GM21390 (cell line): ENCODE measurements at regions not wholly inside any gene's neighbourhood (a gene's known extent, or its start where the extent isn't known, plus 50 kb on each side); places are given as distances from the start of the nearest gene placed in this dataset.
"Not testable (repeated sequence)": the region's sequence is repeated elsewhere in the genome, so short reads cannot be mapped to it uniquely, and the experiment has no call there.

Experiments
- ATAC-seq: cut with Tn5 transposase; IDR thresholded peaks from one replicate; pipeline ENCODE4 v1.9.1; 2021; ENCODE audit not compliant: unreplicated experiment

DNA sequence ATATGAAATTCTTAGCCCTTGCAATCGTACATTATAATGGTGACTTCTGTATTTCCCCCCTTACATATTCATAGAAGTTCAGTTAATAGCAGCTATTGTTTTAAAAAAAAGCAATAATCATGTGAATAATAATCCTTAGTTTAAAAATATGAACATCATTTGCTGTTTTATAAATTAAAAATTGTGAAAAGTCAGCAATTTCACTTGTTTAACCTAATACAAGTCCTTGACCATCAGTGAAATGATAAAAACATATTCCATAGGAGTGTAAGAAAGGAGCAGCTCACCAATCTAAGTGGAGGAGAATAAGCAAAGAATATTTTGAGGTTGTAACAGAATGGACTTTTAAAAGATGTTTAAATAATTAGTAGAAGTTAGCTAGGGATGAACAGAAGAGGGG, 650.2 kb downstream of the SUCLG1 start:
- ATAC-seq: no peak

DNA sequence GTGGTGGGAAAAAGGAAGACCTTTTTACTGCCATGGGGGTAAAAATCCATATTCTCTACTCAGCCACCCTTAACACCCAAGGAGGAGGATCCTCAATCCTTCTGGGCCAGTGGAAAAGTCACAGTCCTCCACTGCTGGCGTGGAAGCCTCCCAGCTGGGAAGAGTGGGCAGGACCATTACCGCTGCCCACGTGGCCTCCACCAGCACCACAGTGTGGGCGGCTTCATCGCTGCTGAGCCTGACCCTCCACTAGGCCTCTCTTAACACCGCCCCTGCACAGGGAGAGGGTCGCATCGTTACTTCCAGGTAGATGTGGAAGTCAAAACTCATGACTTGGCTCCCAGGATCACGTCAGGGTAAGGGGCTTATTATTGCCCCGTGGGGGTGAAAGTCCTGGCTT, 656.5 kb downstream of the SUCLG1 start:
- no peak for ATAC-seq

DNA sequence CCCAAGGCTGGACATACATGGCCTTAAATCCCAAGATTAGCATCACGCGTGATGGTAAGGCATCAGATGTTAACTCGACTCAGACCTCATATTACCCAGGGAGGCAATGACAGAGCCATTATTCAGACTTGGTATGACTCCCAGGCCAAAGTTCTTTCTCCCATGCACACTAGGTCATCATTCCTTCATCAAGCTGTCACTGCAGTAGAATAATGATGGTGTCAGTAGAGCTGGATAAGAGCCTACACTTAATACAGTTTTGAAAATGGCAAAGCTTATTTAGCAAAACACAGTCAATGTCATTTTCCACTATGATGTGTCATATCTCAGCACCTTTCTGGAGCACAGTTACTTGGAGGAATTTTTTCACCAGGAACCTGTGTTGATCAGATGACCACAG, 663.3 kb downstream of the SUCLG1 start:
- ATAC-seq: no peak

DNA sequence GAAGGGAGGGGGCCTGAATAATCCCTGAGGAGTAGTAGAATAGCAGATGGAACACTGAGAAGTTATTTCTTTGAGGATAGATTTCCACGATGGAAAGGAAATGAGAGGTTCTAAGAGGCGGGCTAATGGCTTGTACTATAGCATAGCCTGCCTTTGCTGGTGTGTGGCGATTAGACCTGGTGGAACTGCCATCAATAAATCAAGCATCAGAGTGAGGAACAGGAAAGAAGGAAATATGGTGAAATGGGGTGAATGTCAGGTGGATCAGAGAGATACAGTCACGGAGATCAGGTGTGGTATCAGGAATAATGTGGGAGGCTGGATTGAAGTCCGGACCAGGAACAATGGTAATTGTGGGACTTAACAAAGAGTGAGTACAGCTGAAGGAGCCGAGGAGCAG, 668.6 kb downstream of the SUCLG1 start:
- not testable (repeated sequence) for ATAC-seq

DNA sequence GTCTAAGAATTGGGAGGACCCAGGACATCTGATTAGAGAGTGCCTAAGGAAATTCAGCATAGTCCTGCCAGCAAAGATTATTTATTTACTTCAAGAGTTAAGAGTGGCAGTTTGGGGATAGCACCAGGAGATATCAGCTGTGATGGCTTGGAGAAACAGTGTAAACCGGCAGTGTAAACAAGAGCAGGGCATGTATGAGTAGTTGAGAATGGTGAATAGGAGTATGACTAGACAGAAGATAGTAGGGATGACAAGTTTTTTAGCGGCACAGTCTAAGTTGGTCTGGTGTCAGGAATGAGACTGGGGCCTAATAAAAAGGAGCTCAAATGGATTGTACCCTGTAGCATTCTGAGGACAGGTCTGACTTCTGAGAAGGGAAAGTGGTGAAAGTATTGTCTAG, 669.4 kb downstream of the SUCLG1 start:
- ATAC-seq: not testable (repeated sequence)

DNA sequence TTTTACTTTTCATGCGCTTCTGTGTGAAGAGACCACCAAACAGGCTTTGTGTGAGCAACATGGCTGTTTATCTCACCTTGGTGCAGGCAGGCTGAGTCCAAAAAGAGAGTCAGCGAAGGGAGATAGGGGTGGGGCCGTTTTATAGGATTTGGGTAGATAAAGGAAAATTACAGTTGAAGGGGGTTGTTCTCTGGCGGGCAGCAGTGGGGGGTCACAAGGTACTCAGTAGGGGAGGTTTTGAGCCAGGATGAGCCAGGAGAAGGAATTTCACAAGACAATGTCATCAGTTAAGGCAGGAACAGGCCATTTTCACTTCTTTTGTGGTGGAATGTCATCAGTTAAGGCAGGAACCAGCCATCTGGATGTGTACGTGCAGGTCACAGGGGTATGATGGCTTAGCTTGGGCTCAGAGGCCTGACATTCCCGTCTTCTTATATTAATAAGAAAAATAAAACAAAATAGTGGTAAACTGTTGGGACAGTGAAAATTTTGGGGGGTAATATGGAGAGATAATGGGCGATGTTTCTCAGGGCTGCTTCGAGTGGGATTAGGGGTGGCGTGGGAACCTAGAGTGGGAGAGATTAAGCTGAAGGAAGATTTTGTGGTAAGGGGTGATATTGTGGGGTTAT, 670.0 kb downstream of the SUCLG1 start:
- ATAC-seq: not testable (repeated sequence)

DNA sequence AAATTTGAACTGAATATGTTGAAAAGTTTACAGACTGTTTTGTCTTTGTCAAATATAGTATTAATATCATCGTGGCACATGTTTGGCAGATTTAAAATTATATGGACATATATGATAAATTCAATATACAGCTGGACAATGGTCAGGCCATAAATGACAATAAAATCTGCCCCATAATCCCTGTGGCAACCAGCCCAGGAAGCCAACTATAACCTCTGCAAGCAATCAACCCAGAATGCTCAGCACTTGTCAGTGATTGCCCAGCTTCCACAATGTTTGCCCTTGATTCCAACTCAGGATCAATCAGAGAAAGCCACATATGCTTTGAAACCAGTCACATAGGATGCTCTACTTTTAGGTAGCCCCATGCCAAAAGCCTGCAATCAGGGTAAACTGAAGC, 671.9 kb downstream of the SUCLG1 start:
- no peak for ATAC-seq

DNA sequence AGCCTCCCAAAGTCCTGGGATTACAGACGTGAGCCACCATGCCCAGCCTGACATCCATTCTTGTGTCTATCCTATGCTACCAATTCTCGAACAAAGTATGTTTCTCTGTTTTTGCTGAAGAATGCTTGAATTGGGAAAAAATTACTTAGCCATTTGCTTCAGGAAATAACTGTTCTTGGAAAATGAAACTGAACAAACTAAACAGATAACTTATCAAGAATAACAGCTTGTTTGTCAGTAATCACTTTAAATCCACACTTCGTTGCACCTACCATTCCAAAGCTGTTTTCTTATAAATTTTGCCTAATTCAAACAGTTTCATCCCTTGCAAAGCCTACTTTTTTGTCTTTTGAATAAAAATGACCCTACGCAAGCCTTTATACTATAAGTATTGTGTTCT, 672.9 kb downstream of the SUCLG1 start:
- ATAC-seq: no peak

DNA sequence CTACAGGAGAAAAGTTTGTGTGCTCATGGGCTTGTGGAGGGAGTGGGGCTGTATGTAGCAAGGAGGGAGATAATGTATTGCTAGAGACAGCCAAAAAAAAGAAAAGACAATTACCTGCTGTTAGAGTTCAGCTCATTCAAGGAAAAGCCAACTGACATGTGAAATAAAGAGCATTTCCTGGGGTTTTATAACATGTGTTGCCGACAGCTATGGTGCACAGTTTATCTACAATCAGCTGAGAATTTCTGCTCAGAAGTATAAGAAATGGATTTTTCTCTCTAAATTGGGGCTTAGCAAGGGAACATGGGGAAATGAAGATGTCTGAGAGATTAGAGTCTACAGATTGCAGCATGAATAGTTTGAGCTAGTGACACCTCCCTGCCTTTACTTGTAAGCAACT, 674.1 kb downstream of the SUCLG1 start:
- no peak for ATAC-seq

DNA sequence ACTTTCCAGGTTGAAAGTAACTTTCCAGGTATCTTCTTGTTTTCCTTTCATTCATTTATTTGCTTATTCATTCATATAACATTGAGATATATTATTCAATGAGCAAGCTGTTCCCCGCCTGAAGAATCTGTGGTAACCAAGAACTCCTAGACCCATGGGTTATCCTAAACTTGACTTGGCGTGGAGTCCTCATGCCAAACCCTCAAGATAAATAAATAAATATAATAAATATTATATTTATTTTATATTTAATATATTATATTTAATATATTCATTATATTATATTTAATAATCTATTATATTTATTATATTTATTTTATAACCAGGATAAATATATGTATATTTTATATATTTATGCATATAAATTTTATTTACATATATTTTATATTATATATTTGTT, 674.8 kb downstream of the SUCLG1 start:
- ATAC-seq: no peak

DNA sequence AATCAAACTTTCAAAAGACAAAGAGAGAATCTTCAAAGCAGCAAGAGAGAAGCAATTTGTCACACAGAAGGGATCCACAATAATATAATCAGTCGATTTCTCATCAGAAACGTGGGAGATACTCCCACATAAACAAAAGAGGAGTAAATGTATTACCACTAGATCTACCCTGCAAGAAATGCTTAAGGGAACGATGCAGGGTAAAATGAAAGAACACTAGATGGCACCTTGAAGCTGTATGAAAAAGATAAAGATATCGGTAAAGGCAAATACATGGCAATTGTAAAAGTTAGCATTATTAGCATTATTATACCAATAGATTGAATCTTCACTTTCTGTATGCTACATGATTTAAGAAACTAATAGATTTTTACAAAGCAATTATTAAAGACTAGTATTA, 677.0 kb downstream of the SUCLG1 start:
- no peak for ATAC-seq

DNA sequence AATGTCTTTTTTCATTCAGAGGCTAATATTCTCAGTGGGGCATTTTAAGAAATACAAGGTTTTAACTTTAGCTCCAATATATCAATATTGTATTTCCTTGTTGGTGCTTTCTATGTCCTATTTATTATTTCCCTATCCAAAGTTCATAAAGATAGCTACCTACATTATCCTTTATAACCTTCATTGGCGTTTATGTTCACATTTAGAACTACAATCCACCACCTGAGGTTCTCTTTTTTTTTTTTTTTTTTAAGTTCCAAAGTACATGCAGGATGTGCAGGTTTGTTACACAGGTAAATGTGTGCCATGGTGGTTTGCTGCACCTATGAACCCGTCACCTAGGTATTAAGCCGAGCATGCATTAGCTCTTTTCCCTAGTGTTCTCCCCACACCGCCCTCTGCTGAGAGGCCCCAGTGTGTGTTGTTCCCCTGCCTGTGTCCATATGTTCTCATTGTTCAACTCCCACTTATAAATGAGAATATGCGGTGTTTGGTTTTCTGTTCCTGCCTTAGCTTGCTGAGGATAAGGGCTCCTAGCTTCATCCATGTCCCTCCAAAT, 694.6 kb downstream of the SUCLG1 start:
- no peak for ATAC-seq

DNA sequence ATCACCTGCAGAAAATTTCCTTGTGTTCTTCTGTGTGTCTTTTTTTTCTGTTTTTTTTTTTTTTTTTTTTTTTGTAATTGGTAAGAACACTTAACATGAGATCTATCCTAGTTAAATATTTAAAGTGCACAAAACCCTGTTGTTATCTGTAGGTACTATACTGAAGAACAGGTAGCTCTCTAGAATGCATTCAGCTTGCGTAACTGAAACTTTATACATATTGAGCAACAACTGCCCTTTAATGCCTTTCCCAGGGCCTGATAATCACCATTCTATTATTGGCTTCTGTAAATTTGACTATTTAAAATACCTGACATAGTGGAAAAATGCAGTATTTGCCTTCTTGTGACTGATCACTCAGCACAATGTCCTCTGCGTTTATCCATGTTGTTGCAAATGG, 701.8 kb downstream of the SUCLG1 start:
- ATAC-seq: no peak

DNA sequence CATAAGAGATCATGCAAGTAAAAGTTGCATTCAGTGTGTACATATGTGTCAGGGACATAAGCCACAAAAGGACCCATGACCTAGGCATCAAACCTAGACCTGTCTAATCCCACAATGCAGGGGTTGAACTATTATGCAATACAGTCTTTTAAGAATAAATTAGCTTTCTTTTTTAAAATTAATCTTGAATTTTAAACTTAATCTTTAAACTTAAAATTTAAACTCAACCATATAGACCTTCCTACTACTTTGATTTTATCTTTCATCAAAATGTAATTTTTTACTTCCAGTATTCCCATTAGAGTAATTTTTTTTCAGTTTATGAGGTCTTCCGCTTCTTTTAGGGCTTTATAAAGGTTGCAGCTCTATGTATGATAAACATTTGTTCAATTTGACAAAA, 702.9 kb downstream of the SUCLG1 start:
- ATAC-seq: no peak

DNA sequence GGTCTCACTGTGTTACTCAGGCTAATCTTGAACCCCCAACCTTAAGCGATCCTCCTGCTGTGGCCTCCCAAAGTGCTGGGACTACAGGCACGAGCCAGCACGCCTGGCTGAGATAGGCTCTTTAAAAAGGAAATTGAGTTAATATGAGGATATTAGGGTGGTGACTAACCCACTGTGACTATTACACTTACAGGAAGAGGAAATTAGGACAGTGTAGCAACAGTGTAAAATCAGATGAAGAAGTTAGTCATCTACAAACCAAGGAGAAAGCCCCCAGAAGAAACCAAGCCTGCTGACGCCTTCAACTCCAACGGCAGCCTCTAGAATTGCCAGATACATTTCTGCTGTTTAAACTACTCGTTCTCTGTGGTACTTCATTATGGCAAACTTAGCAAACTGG, 711.9 kb downstream of the SUCLG1 start:
- no peak for ATAC-seq

DNA sequence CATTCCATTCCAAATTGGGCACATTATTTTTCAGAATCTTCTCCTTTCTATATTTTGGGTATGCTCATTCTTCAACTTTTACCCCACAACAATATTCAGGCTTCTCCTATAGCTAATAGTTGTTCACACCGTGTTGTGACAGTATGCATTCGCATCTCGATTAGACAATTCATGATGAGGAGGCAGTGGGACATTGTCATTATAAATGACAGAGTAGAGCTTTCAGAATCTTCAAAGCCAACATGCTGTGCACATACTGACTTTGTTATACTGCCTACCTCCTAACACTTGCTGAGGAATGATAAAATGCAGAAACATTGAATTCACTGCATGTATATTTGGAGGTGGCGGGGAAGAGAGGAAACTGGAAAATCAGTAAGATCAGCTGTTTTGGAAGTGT, 714.2 kb downstream of the SUCLG1 start:
- no peak for ATAC-seq

DNA sequence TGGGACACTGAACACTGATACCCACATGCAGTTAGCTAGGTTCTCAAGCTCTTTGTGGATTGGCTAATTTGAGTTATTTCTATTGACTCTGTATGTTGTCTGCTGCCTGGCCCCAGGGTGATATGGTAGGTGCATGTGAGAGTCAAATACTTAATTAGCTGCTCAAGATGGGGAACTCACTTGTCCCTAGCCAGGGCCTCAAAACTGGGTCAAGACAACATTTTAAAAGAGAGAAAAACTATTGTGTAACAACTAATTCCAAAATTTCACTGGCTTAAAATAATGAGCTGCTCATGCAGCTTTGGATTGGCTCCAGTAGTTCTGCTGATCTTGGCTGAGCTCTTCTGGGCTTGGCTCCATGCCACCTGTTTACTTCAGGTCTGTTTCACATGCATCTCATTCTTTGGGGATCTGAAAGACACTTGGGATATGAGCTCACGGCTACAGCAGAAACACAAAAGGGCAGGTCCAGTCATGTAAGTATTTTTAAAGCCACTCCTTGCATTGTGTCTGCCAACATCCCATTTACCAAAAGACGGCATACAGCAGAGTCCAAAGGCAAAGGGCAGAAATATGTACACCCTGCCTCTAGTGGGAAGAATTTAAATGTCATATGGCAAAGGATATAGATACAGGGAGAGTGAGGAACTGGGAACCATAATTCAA, 716.8 kb downstream of the SUCLG1 start:
- no peak for ATAC-seq

DNA sequence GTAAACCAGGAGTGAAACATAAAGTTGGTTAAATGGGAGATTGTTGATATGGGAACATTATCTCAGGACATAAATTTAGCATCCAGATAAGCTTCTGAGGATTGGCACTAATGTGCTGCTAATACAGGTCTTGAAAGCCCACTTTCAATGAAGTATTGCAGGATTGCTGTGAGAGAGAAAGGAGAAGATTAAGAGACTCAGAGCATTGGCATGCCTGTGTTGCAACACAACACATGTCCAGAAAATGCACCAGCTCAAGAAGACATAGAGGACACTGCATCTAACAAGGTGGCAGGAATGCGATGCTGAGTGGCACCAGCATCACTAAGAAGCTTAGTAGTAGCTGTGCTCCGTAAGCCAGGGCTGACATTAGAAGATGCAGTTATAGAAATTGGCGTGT, 728.9 kb downstream of the SUCLG1 start:
- no peak for ATAC-seq

DNA sequence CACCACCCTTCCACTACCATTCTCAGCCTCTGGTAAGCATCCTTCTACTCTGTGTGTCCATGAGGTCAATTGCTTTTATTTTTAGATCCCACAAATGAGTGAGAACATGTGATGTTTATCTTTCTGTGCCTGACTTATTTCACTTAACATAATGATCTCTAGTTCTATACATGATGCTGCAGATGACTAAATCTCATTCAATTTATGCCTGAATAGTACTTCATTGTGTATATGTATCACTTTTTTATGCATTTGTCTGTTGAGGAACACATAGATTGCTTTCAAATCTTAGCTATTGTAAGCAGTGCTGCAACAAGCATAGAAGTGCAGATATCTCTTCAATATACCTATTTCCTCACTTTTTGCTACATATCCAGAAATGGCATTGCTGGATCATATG, 733.3 kb downstream of the SUCLG1 start:
- no peak for ATAC-seq

DNA sequence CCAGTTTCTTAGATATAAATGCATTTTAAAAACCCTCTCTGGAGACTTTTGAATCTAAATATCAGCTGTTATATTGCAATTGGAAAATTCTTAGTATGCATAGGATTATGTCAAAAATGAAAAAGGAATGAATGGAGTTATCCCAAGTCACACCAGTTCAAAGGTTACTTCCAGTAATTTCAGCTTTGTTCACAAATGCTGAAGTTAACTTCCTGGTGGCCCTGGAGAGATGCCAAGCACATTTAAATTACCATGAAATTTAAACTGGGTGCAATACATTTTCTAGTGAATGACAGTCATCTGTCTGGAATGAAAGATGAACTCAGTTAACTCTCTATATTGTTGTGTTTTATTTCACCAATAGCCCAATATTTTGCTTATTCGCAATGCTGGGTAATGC, 753.9 kb downstream of the SUCLG1 start:
- ATAC-seq: no peak

DNA sequence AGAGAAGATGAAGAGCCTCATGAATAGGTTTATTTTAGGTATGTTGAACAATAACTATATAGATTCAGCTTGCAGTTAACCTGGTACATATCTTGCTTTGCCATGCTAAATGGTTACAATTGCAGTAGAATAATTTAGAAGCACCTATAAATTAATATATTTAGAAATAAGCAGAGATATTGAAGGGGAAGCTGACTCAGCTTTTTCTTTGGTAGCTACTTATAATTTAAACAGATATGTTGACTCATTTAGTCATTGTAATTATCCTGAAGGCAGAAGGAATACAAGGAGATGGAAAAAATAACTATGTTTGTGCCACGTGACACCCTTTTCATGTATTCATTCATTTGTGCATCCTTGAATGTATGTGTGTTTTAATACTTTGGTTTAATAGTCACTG, 755.5 kb downstream of the SUCLG1 start:
- no peak for ATAC-seq

DNA sequence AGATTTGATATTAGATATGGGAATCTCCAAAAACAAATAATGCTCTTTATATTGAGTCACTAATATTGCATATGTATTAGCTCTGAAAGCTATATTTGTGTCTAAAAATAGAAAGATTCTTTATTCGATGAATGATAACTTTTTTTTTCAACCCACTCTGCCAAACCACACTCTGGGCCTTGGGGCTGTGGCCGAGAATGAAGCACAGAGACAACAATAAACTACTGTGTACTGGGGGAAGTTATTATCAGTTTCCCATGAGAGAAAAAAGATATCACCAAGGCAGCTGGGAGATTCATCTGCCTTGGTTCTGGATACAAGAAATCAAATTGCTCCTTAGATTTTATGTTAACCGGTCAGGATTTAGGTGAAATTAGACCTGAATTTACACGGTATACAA, 762.2 kb downstream of the SUCLG1 start:
- ATAC-seq: no peak

DNA sequence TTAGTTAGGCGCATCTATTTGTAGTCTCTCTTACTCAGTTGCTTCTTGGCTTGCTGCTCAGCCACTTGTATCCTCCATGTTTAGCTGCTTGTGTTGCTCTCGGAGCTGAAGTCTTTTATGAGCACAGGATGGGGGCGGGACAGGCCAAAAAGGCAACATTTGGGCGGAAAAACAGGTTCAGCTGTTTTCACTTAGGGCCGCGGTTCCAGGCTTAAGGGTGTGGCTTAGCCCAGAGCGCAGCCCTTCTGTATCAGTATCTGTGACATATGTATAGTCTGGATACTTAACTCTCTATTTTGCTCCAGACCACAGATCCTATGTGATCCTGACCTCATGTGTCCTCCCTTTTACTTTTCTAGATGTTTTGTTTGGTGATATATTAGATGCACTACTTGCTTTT, 763.5 kb downstream of the SUCLG1 start:
- no peak for ATAC-seq
